ENCODE measurements at regions not wholly inside any gene's neighbourhood (a gene's known extent, or its start where the extent isn't known, plus 50 kb on each side); places are given as distances from the start of the nearest gene placed in this dataset.

GRCh38 chr3:147675761-147676160 is 266.6 kb downstream of the ZIC1 start:
- no TSS peak for BruUV-seq (replicated peaks)
- DNase-seq (ENCODE audit: low read depth, low spot score), result no peak
- ChIA-PET SMC1A (ENCODE audit: uncharacterized antibody, unreplicated experiment) (interaction anchor here (0.5 to 1.6 kb wide), 4 partner anchors 10 to 401 kb away, joined by 3 to 5 read pairs (median 4); no protein-coding TSS in a partner anchor), RAD21 (ENCODE audit: unreplicated experiment) (no interaction called here), CTCF (no interaction called here), POLR2A (no interaction called here)
- no peak for TF ChIP-seq NKRF (conservative IDR thresholded peaks at IDR 0.05)
- TF ChIP-seq POU2F2 (IDR thresholded peaks at IDR 0.05; ENCODE audit: borderline replicate concordance, low read depth, low read length), result no peak
- TF ChIP-seq ZBTB11 (CRISPR knock-in tag; IDR thresholded peaks at IDR 0.05), result no peak
- no peaks in the 10 kb centered on the region for H3K27me3 ChIP-seq (replicated peaks in 1 of 2; ENCODE audit: control insufficient read depth in 2 of 2, insufficient read depth in 2 of 2, low read length in 1 of 2)
- no peaks in the 10 kb centered on the region for H3K79me2 ChIP-seq (ENCODE audit: control insufficient read depth, insufficient read depth, low read length)
- no peaks in the 10 kb centered on the region for H3K4me1 ChIP-seq (ENCODE audit: control insufficient read depth, insufficient read depth, low read length)
- H4K20me1 ChIP-seq (ENCODE audit: control insufficient read depth, insufficient read depth), result no peaks in the 10 kb centered on the region
- H3K9ac ChIP-seq (ENCODE audit: control insufficient read depth, insufficient read depth, low read length), result no peak overlapping the region
- no peak overlapping the region for H3K27ac ChIP-seq (ENCODE audit: control insufficient read depth, insufficient read depth)
- ATAC-seq, result no peak
- H3K36me3 ChIP-seq (ENCODE audit: control insufficient read depth in 2 of 2, insufficient read depth in 2 of 2, low read length in 1 of 2), result no peaks in the 10 kb centered on the region
- no peak overlapping the region for H3K4me3 ChIP-seq
- WGBS (ENCODE audit: insufficient coverage, insufficient replicate concordance, low lambda C conversion rate, missing lambda C conversion rate), result 67% methylated on average over 2 of the region's 2 CpGs
- no peaks in the 10 kb centered on the region for H3K9me3 ChIP-seq (replicated peaks; ENCODE audit: control insufficient read depth, insufficient read depth, low read length)
- H2AFZ ChIP-seq (ENCODE audit: control insufficient read depth, low read depth, low read length), result no peak overlapping the region
- in situ Hi-C loops (cut with MboI) (no loop called here), intact Hi-C loops (cut with micrococcal nuclease; ENCODE audit: unreplicated experiment) (no loop called here)
- H3K4me2 ChIP-seq (ENCODE audit: control insufficient read depth, insufficient read depth), result no peak overlapping the region
- no peak for FAIRE-seq
